MM.1S (cell line): ENCODE measurements at regions not wholly inside any gene's neighbourhood (a gene's known extent, or its start where the extent isn't known, plus 50 kb on each side); places are given as distances from the start of the nearest gene placed in this dataset.
"Not testable (repeated sequence)": the region's sequence is repeated elsewhere in the genome, so short reads cannot be mapped to it uniquely, and the experiment has no call there.

Experiments
- DNase-seq: peaks from one replicate; pipeline ENCODE4 v3.0.0-alpha.2; 2015
- H2AFZ ChIP-seq: fragments of 300-600 bp; sonication (generic); 2 replicates; pipeline ENCODE4 v1.6.0; 2016; ENCODE audit warnings: antibody characterized with exemption, low read length
- H3F3A ChIP-seq: fragments of 300-600 bp; sonication (generic); 2 replicates; pipeline ENCODE4 v1.6.1; 2016; ENCODE audit warnings: mild to moderate bottlenecking, antibody characterized with exemption, low read length, moderate library complexity, mixed read lengths; ENCODE audit not compliant: insufficient read depth
- H3K27ac ChIP-seq: fragments of 300-600 bp; sonication (generic); 2 replicates; pipeline ENCODE4 v1.5.1; 2016; ENCODE audit warnings: mild to moderate bottlenecking, low read length
- H3K27me3 ChIP-seq: fragments of 300-600 bp; sonication (generic); replicated peaks from 2 replicates; pipeline ENCODE4 v1.6.0; 2016; ENCODE audit warnings: low read length; ENCODE audit not compliant: insufficient read depth
- H3K36me3 ChIP-seq: fragments of 300-600 bp; sonication (generic); replicated peaks from 2 replicates; pipeline ENCODE4 v1.6.1; 2016; ENCODE audit warnings: mild to moderate bottlenecking, low read length, mixed read lengths; ENCODE audit not compliant: insufficient read depth
- H3K4me1 ChIP-seq: fragments of 300-600 bp; sonication (generic); 2 replicates; pipeline ENCODE4 v1.6.1; 2016; ENCODE audit warnings: low read length, mixed read lengths
- H3K4me2 ChIP-seq: fragments of 300-600 bp; sonication (generic); 2 replicates; pipeline ENCODE4 v1.6.0; 2016; ENCODE audit warnings: low read depth, low read length
- H3K4me3 ChIP-seq: fragments of 300-600 bp; sonication (generic); 2 replicates; pipeline ENCODE4 v1.5.1; 2016; ENCODE audit warnings: low read length, mixed read lengths
- H3K79me2 ChIP-seq: fragments of 300-600 bp; sonication (generic); 2 replicates; pipeline ENCODE4 v1.6.1; 2016; ENCODE audit warnings: mixed run types, low read length, mixed read lengths
- H3K9ac ChIP-seq: fragments of 300-600 bp; sonication (generic); 2 replicates; pipeline ENCODE4 v1.6.1; 2016; ENCODE audit warnings: low read length, mixed read lengths
- H3K9me2 ChIP-seq: fragments of 300-600 bp; sonication (generic); replicated peaks from 2 replicates; pipeline ENCODE4 v1.6.1; 2016; ENCODE audit warnings: mild to moderate bottlenecking, low read length, mixed read lengths; ENCODE audit not compliant: insufficient read depth
- H3K9me3 ChIP-seq: fragments of 300-600 bp; sonication (generic); replicated peaks from 2 replicates; pipeline ENCODE4 v1.6.1; 2016; ENCODE audit warnings: mild to moderate bottlenecking, low read length, mixed read lengths; ENCODE audit not compliant: insufficient read depth
- H4K20me1 ChIP-seq: fragments of 300-600 bp; sonication (generic); 2 replicates; pipeline ENCODE4 v1.6.1; 2016; ENCODE audit warnings: mild to moderate bottlenecking, low read length, moderate library complexity, mixed read lengths; ENCODE audit not compliant: insufficient read depth
- CTCF ChIP-seq: fragments of 300-600 bp; sonication (generic); IDR thresholded peaks from 2 replicates; pipeline ENCODE4 v1.5.1; 2016; ENCODE audit warnings: antibody characterized with exemption, low read length, mixed read lengths
- EZH2 ChIP-seq: fragments of 300-600 bp; sonication (generic); optimal IDR thresholded peaks from 2 replicates; pipeline ENCODE3; 2017; ENCODE audit warnings: low read depth, mild to moderate bottlenecking, antibody characterized with exemption, low read length, mixed read lengths
- EZH2phosphoT487 ChIP-seq: fragments of 300-600 bp; sonication (generic); IDR thresholded peaks from 2 replicates; pipeline ENCODE4 v1.6.1; 2018; ENCODE audit warnings: antibody characterized with exemption, low read length

GRCh38 chr13:56752636-56753035, 388.1 kb upstream of the PRR20A start:
- no peak overlapping the region for H3K27ac ChIP-seq
- H2AFZ ChIP-seq: no peak overlapping the region
- no peaks in the 10 kb centered on the region for H3K27me3 ChIP-seq
- no peaks in the 10 kb centered on the region for H4K20me1 ChIP-seq
- H3K9ac ChIP-seq: no peak overlapping the region
- no peaks in the 10 kb centered on the region for H3F3A ChIP-seq
- no peak for TF ChIP-seq EZH2
- TF ChIP-seq CTCF: no peak
- TF ChIP-seq EZH2phosphoT487: no peak
- H3K4me3 ChIP-seq: no peak overlapping the region
- no peak for DNase-seq
- no peaks in the 10 kb centered on the region for H3K9me2 ChIP-seq
- no peak overlapping the region for H3K4me2 ChIP-seq
- no peaks in the 10 kb centered on the region for H3K36me3 ChIP-seq
- H3K4me1 ChIP-seq: no peaks in the 10 kb centered on the region
- no peaks in the 10 kb centered on the region for H3K9me3 ChIP-seq
- no peaks in the 10 kb centered on the region for H3K79me2 ChIP-seq

DNA sequence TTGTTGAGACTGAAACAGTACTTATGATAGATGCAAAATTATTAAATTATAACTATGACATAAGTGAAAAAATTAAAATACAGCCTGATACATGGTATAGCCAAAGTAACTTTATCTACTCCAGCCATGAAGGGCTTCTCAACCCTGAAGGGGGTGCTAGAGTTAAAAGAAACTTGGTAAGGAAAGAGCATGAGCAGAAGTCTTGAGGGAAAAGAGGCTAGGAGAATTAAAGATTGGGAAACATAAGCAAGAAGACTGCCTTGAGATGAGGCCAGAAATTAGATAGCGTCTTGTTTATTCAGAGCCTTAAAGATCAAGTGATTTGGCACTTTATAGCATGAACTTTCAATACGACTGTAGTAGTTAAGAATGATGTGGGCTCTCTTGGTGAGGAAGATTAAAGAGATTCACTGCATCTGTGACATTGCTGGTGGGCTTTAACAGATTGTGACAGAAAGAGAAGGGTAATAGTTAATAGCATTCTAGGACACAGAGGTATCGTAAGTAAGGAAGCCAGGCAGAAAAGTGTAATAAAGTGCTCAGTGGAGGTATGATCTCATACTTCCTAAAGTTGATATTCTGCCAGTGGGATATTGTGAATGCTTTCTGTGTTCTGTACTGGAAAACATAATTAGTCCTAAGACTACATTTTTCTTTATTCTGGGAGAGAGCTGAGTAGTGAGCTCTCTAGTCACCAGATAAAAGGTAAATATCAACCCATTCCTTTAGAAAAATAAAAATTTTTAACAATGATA, 385.4 kb upstream of the PRR20A start:
- Histone ChIP-seq H3K79me2 (no peaks in the 10 kb centered on the region), H4K20me1 (no peaks in the 10 kb centered on the region), H3K4me1 (no peaks in the 10 kb centered on the region), H3K27me3 (no peaks in the 10 kb centered on the region), H3K4me3 (no peak overlapping the region), H3K9me3 (no peaks in the 10 kb centered on the region), H3F3A (no peaks in the 10 kb centered on the region), H3K27ac (no peak overlapping the region), H3K36me3 (no peaks in the 10 kb centered on the region), H3K4me2 (no peak overlapping the region), H3K9ac (no peak overlapping the region), H3K9me2 (no peaks in the 10 kb centered on the region), H2AFZ (no peak overlapping the region)
- no peak for DNase-seq
- TF ChIP-seq EZH2phosphoT487 (no peak), CTCF (peak; percentile 8; the same call in 1 of the 2 replicates)

GRCh38 chr13:56763333-56763732, 377.4 kb upstream of the PRR20A start:
- not testable (repeated sequence) for H3K79me2 ChIP-seq, H3K4me2 ChIP-seq, H3K9ac ChIP-seq, H4K20me1 ChIP-seq, H3K4me1 ChIP-seq, H2AFZ ChIP-seq, H3K36me3 ChIP-seq, H3F3A ChIP-seq, H3K9me3 ChIP-seq, H3K27ac ChIP-seq, H3K27me3 ChIP-seq, H3K4me3 ChIP-seq, H3K9me2 ChIP-seq
- DNase-seq: peak; percentile 52

GRCh38 chr13:56773148-56773547, 367.6 kb upstream of the PRR20A start:
- Histone ChIP-seq H3K36me3 (no peaks in the 10 kb centered on the region), H3K4me1 (no peaks in the 10 kb centered on the region), H3K27me3 (no peaks in the 10 kb centered on the region), H3K9ac (no peak overlapping the region), H3K9me3 (no peaks in the 10 kb centered on the region), H3K79me2 (no peaks in the 10 kb centered on the region), H3F3A (no peaks in the 10 kb centered on the region), H3K27ac (no peak overlapping the region), H2AFZ (no peak overlapping the region), H3K4me3 (no peak overlapping the region), H3K9me2 (no peaks in the 10 kb centered on the region), H3K4me2 (no peak overlapping the region), H4K20me1 (no peaks in the 10 kb centered on the region)
- no peak for DNase-seq
- TF ChIP-seq EZH2phosphoT487: no peak
- TF ChIP-seq CTCF: no peak
- no peak for TF ChIP-seq EZH2
